Mammary epithelial cell (primary cell): ENCODE measurements at regions not wholly inside any gene's neighbourhood (a gene's known extent, or its start where the extent isn't known, plus 50 kb on each side); places are given as distances from the start of the nearest gene placed in this dataset.

ENCODE experiments used
- EZH2 ChIP-seq: IDR thresholded peaks from 2 replicates; pipeline ENCODE4 v1.6.1; 2012; ENCODE audit warnings: low read length, inconsistent platforms, borderline replicate concordance
- TF ChIP-seq, protein P1 (sequence below), 2 donors: IDR thresholded peaks in 1 of 2; conservative IDR thresholded peaks in 1 of 2; 2 replicates each; pipeline ENCODE4 v1.5.1; 2011 to 2012; ENCODE audit warnings: inconsistent platforms in 2 of 2, low read length in 2 of 2, mild to moderate bottlenecking in 2 of 2, control low read depth in 1 of 2, low read depth in 1 of 2; ENCODE audit not compliant: insufficient read depth in 1 of 2; ENCODE audit errors: extremely low read depth in 1 of 2

DNA sequence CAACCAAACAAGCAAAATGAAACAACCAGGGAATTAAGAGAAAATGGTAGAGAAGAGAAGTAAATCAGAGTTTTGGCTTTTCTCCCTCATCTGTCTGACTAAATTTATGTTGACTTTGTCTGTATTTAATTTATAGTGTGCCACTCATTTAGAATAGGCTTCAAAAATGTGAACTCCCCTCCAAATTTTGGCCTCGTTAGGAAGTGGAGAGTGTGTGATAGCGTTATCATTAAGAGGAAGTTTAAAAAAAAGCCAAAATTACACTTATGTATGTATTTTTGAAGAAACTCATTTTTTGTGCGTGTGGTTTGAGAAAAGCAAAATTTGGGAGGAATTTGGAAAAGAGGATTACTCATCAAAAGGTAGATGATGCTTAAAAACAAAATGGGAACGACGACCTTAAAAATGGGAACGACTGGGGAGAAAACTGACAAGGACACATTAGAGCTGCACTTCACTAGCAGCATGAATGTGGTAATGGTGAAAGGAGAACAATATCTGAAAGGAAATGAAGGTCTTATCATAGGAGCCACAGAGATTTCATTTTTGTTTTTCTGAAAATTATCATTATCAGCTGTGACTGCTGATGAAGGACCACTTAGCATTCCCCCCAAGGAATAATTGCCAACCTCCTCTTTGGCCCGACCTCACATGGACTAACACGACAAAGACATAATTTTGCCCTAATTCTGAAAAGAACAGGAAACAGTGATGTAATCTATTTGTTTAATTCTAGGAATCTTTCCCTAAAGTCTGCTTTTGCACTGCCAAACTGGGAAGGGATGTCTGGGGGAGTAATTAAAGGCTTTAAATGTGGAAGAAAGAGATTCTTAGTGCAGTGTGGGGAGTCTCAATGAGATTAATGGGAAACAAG lies 163.2 kb upstream of the P2RY1 start:
- TF ChIP-seq, protein P1, sequence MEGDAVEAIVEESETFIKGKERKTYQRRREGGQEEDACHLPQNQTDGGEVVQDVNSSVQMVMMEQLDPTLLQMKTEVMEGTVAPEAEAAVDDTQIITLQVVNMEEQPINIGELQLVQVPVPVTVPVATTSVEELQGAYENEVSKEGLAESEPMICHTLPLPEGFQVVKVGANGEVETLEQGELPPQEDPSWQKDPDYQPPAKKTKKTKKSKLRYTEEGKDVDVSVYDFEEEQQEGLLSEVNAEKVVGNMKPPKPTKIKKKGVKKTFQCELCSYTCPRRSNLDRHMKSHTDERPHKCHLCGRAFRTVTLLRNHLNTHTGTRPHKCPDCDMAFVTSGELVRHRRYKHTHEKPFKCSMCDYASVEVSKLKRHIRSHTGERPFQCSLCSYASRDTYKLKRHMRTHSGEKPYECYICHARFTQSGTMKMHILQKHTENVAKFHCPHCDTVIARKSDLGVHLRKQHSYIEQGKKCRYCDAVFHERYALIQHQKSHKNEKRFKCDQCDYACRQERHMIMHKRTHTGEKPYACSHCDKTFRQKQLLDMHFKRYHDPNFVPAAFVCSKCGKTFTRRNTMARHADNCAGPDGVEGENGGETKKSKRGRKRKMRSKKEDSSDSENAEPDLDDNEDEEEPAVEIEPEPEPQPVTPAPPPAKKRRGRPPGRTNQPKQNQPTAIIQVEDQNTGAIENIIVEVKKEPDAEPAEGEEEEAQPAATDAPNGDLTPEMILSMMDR (conservative IDR thresholded peaks at IDR 0.05 in 1 of 2, IDR thresholded peaks at IDR 0.05 in 1 of 2; ENCODE audit: extremely low read depth in 1 of 2, insufficient read depth in 1 of 2, low read depth in 1 of 2, low read length in 2 of 2), result no peak
- TF ChIP-seq EZH2, result no peak
